ENCODE measurements at regions not wholly inside any gene's neighbourhood (a gene's known extent, or its start where the extent isn't known, plus 50 kb on each side); places are given as distances from the start of the nearest gene placed in this dataset.

GRCh38 chr2:187900021-187900420 lies 345.8 kb upstream of the TFPI start:
- TF ChIP-seq CTCF (IDR thresholded peaks at IDR 0.05; ENCODE audit: low read depth, low read length, missing input control) (no peak), REST (IDR thresholded peaks at IDR 0.05) (no peak), YY1 (IDR thresholded peaks at IDR 0.05) (no peak), TAF1 (conservative IDR thresholded peaks at IDR 0.05) (no peak), MAX (IDR thresholded peaks at IDR 0.05) (no peak), ATF3 (IDR thresholded peaks at IDR 0.05) (no peak), EGR1 (IDR thresholded peaks at IDR 0.05; ENCODE audit: low read depth in 2 of 2) (no peak), RXRA (IDR thresholded peaks at IDR 0.05) (no peak), RAD21 (IDR thresholded peaks at IDR 0.05) (no peak), SP1 (IDR thresholded peaks at IDR 0.05) (no peak)

Data from liver (tissue), 3 donors.